ENCODE measurements at regions not wholly inside any gene's neighbourhood (a gene's known extent, or its start where the extent isn't known, plus 50 kb on each side); places are given as distances from the start of the nearest gene placed in this dataset.

DNA sequence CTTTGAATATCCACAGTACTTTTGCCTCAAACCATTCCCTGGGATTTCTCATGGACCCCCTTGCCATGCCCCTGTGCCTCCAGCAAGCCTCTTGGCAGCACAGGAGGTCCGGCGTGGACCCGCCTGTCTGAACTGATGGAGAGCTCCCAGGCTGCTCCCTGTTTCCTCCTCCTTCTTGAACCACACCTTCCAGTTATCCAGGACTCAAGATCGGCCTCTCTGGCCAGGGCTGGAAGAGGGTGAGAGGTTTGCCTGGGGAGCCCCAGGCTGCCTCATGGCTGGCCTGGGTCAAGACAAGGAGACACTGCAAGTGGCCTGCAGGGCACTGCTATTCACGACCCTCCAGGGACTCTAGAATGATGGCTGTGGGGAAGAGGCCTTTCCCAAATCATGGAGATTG, 93.6 kb upstream of the WASF3 start:
- no peaks in the 10 kb centered on the region for H4K20me1 ChIP-seq (ENCODE audit: control insufficient read depth, extremely low read depth, insufficient read depth, low read length)
- FAIRE-seq = no peak
- no peak overlapping the region for H2AFZ ChIP-seq (ENCODE audit: control insufficient read depth, low read length)
- H3K27ac ChIP-seq (ENCODE audit: control insufficient read depth, insufficient read depth, low read length) = no peak overlapping the region
- peaks cover 10% of the 10 kb centered on the region for H3K4me1 ChIP-seq (ENCODE audit: control insufficient read depth, extremely low read depth, insufficient read depth, low read length)
- H3K9me1 ChIP-seq (ENCODE audit: control insufficient read depth, extremely low read depth, insufficient read depth, low read length) = no peaks in the 10 kb centered on the region
- H3K9me3 ChIP-seq (ENCODE audit: control insufficient read depth, low read depth, low read length) = no peaks in the 10 kb centered on the region
- DNase-seq (ENCODE audit: low read depth, low spot score) = no peak
- no peaks in the 10 kb centered on the region for H3K79me2 ChIP-seq (ENCODE audit: control insufficient read depth, insufficient read depth, low read length)
- TF ChIP-seq, protein P1, sequence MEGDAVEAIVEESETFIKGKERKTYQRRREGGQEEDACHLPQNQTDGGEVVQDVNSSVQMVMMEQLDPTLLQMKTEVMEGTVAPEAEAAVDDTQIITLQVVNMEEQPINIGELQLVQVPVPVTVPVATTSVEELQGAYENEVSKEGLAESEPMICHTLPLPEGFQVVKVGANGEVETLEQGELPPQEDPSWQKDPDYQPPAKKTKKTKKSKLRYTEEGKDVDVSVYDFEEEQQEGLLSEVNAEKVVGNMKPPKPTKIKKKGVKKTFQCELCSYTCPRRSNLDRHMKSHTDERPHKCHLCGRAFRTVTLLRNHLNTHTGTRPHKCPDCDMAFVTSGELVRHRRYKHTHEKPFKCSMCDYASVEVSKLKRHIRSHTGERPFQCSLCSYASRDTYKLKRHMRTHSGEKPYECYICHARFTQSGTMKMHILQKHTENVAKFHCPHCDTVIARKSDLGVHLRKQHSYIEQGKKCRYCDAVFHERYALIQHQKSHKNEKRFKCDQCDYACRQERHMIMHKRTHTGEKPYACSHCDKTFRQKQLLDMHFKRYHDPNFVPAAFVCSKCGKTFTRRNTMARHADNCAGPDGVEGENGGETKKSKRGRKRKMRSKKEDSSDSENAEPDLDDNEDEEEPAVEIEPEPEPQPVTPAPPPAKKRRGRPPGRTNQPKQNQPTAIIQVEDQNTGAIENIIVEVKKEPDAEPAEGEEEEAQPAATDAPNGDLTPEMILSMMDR (optimal IDR thresholded peaks at IDR 0.05 in 1 of 3, IDR thresholded peaks at IDR 0.05 in 1 of 3, conservative IDR thresholded peaks at IDR 0.05 in 1 of 3; ENCODE audit: extremely low read depth in 1 of 3, insufficient read depth in 2 of 3, low read length in 3 of 3) = no peak
- no peak for TF ChIP-seq EZH2 (IDR thresholded peaks at IDR 0.05; ENCODE audit: low read length)
- no peaks in the 10 kb centered on the region for H3K36me3 ChIP-seq (ENCODE audit: control insufficient read depth in 2 of 2, extremely low read depth in 1 of 2, insufficient read depth in 2 of 2, low read length in 2 of 2)
- H3K4me2 ChIP-seq (ENCODE audit: control insufficient read depth, extremely low read depth, insufficient read depth, low read depth, low read length) = no peak overlapping the region
- dilution Hi-C loops (cut with MboI; ENCODE audit: extremely low pct_ligation_motif_present, low sequenced_read_pairs) = no loop called here
- no peaks in the 10 kb centered on the region for H3K27me3 ChIP-seq (ENCODE audit: control insufficient read depth, extremely low read depth, insufficient read depth, low read length)
- no peak overlapping the region for H3K9ac ChIP-seq (ENCODE audit: control insufficient read depth, extremely low read depth, insufficient read depth, low read length)
- H3K4me3 ChIP-seq (ENCODE audit: control insufficient read depth in 2 of 3, extremely low read depth in 1 of 3, insufficient read depth in 2 of 3, low read depth in 1 of 3, low read length in 3 of 3) = no peak overlapping the region

DNA sequence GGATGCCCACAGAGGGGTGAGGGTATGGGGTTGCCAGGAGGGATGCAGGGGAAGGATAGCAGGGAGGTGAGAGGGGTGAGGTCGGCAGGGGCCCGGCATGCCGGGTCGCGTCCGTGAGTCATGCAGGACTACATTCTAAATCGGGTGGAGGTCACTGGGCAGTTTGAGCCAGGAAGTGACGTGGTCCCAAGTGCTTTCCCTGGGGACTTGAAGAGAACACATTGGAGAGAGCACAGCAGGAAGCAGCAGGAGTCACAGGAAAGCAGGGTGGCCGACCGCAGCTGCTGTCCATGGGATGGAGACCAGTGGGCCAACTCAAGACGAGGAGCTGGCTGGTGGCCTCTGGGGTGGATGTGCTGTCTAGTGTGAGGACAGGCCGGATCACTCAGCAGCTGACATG, 92.0 kb upstream of the WASF3 start:
- H3K9ac ChIP-seq (ENCODE audit: control insufficient read depth, extremely low read depth, insufficient read depth, low read length) = no peak overlapping the region
- DNase-seq (ENCODE audit: low read depth, low spot score) (no peak), FAIRE-seq (no peak)
- no peaks in the 10 kb centered on the region for H3K9me3 ChIP-seq (ENCODE audit: control insufficient read depth, low read depth, low read length)
- dilution Hi-C loops (cut with MboI; ENCODE audit: extremely low pct_ligation_motif_present, low sequenced_read_pairs) = no loop called here
- no peaks in the 10 kb centered on the region for H3K9me1 ChIP-seq (ENCODE audit: control insufficient read depth, extremely low read depth, insufficient read depth, low read length)
- H2AFZ ChIP-seq (ENCODE audit: control insufficient read depth, low read length) = no peak overlapping the region
- H4K20me1 ChIP-seq (ENCODE audit: control insufficient read depth, extremely low read depth, insufficient read depth, low read length) = no peaks in the 10 kb centered on the region
- no peaks in the 10 kb centered on the region for H3K4me1 ChIP-seq (ENCODE audit: control insufficient read depth, extremely low read depth, insufficient read depth, low read length)
- H3K27me3 ChIP-seq (ENCODE audit: control insufficient read depth, extremely low read depth, insufficient read depth, low read length) = no peaks in the 10 kb centered on the region
- no peak overlapping the region for H3K27ac ChIP-seq (ENCODE audit: control insufficient read depth, insufficient read depth, low read length)
- no peak overlapping the region for H3K4me3 ChIP-seq (ENCODE audit: control insufficient read depth in 2 of 3, extremely low read depth in 1 of 3, insufficient read depth in 2 of 3, low read depth in 1 of 3, low read length in 3 of 3)
- no peak overlapping the region for H3K4me2 ChIP-seq (ENCODE audit: control insufficient read depth, extremely low read depth, insufficient read depth, low read depth, low read length)
- no peaks in the 10 kb centered on the region for H3K36me3 ChIP-seq (ENCODE audit: control insufficient read depth in 2 of 2, extremely low read depth in 1 of 2, insufficient read depth in 2 of 2, low read length in 2 of 2)
- TF ChIP-seq, protein P1 (optimal IDR thresholded peaks at IDR 0.05 in 1 of 3, IDR thresholded peaks at IDR 0.05 in 1 of 3, conservative IDR thresholded peaks at IDR 0.05 in 1 of 3; ENCODE audit: extremely low read depth in 1 of 3, insufficient read depth in 2 of 3, low read length in 3 of 3) = no peak
- no peak for TF ChIP-seq EZH2 (IDR thresholded peaks at IDR 0.05; ENCODE audit: low read length)
- no peaks in the 10 kb centered on the region for H3K79me2 ChIP-seq (ENCODE audit: control insufficient read depth, insufficient read depth, low read length)
